GM10266 (cell line): ENCODE measurements at regions not wholly inside any gene's neighbourhood (a gene's known extent, or its start where the extent isn't known, plus 50 kb on each side); places are given as distances from the start of the nearest gene placed in this dataset.

ENCODE experiments used
- DNase-seq: peaks from one replicate; pipeline ENCODE4 v3.0.0; 2012; ENCODE audit errors: extremely low spot score
- TF ChIP-seq, protein P1 (sequence below): IDR thresholded peaks from 2 replicates; pipeline ENCODE4 v1.5.1; 2012; ENCODE audit warnings: mild to moderate bottlenecking, low read depth; ENCODE audit not compliant: control insufficient read depth, insufficient read depth; ENCODE audit errors: missing control alignments

DNA sequence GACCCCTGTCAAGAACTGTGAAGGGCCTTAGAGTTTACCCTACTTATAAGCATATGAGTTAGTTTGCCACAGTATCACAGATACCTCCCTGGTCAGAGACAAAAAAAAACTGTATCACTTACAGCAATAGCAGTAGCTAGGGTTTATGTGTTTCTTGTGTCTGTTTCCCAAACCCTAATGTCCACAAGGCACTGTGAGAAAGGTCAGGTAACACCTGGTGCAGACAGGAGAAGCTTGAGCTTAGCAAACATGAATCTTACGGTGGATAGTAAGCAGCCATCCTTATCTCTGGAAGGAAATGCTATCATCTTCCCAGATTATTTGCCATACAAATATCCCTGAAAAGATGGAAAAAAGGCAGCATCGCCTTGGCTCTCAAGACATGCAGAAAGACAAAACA, 208.5 kb upstream of the KCNN2 start:
- TF ChIP-seq, protein P1, sequence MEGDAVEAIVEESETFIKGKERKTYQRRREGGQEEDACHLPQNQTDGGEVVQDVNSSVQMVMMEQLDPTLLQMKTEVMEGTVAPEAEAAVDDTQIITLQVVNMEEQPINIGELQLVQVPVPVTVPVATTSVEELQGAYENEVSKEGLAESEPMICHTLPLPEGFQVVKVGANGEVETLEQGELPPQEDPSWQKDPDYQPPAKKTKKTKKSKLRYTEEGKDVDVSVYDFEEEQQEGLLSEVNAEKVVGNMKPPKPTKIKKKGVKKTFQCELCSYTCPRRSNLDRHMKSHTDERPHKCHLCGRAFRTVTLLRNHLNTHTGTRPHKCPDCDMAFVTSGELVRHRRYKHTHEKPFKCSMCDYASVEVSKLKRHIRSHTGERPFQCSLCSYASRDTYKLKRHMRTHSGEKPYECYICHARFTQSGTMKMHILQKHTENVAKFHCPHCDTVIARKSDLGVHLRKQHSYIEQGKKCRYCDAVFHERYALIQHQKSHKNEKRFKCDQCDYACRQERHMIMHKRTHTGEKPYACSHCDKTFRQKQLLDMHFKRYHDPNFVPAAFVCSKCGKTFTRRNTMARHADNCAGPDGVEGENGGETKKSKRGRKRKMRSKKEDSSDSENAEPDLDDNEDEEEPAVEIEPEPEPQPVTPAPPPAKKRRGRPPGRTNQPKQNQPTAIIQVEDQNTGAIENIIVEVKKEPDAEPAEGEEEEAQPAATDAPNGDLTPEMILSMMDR: no peak
- no peak for DNase-seq

DNA sequence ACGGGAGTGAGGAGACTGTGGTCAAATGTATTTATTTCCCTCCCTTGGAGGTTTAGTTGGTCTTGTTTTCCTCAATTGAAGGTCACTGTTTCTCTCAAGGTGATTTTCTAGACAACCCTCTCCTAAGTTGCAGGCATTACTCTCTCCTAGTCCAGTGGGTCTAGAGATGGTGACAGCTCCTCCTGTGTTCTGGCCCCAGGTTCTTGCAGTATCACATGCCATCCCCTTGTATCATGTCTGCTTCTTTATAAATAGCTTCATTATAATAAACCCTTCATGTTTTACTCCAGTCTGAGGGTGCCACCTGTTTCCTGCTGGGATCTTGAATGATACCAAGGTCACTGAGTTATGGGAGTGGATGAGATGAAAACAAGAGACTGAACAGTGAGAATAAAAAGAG, 208.0 kb upstream of the KCNN2 start:
- no peak for DNase-seq

DNA sequence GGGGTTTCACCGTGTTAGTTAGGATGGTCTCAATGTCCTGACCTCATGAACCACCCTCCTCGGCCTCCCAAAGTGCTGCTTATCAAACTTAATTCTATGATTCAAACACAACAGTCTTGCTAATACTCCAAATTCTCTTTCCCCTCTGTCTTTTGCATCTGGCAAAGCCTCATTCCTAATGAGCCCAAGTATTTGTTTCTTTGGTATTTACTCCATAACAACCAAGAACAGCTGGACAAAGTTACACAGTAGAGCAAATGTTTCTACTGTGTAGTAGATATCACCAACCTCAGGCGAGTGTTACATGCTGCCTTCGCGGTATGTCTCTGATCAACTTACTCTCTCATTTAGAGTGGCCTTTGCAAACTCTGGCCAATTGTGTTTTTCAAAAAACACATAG, 195.8 kb upstream of the KCNN2 start:
- TF ChIP-seq, protein P1: no peak
- DNase-seq: no peak

More for the DNA sequence above, 208.0 kb upstream of the KCNN2 start:
- TF ChIP-seq, protein P1: no peak

DNA sequence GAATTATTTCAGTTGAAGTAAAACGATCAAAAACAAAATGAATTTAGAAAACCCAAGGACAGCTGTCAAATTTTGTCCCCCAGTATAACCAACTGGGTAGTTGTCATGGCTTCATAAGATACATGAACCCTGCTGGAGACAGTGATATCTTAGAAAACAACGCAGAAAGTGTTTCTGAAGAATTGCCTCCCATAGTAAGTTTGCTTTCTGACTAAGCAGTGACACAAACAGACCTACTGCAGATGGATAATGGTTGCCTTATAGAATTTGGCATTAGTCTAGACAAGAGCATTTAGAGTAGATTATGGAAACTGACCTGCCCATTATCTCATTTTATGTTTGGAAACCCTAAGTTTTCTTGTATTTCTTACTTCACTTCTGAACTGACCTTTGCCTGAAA, 187.7 kb upstream of the KCNN2 start:
- TF ChIP-seq, protein P1: no peak
- DNase-seq: no peak

DNA sequence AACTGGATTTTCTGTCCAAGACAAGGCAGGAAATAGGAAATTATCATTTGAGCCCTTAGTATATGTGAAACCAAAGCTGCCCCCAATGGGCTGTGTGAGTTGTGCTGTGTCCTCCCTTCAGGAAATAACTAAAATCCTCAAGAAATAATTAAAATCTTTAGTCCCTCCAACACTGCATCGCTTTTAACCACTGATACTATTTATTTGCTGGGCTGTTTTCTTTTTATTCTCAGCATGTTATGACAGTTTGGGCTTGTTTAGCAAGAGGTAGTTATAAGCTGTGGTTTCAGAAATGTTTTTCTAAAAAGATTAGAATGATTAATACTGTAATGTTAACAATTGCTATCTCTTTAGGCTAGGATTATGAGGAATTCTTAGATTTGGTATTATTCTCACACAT, 187.0 kb upstream of the KCNN2 start:
- TF ChIP-seq, protein P1: no peak
- DNase-seq: no peak

DNA sequence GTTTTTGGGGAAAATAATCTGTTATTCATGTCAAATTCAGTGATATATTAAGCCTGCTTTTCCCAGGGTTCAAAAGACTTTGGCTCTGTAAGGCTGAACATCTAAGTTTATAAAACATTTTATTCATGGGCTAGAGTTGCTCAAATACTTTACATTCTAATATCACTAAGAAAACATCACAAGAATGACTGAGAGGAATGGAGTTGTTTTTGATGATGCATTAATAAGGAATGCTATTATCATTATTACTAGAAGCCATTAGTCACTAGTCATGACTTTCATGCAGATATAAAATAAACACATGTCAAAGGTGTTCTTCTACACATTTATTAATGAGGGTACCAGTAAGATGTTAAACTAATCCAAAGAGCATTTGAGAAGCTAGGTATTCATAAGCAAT, 185.5 kb upstream of the KCNN2 start:
- TF ChIP-seq, protein P1: no peak
- DNase-seq: no peak

DNA sequence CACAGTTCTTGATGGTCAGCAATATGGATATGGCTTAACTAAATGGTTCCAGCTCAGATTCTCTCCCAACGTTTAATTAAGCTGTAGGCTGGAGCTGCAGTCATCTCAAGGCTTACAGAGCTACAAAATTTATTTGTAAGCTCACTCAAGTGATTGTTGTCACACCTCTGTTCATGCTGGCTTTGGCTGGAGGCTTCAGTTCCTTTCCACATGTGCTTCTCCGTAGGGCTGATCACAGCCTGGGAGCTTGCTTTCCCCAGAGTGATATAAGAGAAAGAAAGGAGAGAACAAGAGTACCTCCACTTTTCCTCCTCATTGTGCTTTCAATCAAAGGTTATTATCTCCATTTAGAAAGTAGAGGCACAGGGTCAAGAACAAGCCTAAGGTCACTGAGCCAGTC, 182.7 kb upstream of the KCNN2 start:
- no peak for DNase-seq
- TF ChIP-seq, protein P1: no peak

DNA sequence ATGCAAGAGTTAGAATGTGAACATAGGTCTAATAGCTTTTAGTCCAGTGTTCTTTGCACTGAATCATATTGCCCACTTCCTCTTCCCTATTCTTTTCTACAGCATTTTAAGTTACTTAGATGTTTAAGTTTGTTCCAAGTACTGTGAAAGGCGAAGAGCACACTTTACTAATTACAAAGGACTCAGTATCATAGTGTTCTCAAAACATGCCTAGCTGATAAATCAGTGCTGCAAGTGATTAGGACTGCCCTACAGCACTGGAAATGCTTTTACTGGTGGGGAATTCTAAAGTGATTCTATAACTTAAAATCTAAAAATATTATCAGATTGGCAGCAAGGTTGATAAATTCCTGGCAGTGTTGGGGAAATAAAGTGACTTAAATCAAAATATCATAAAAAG, 177.9 kb upstream of the KCNN2 start:
- no peak for DNase-seq
- TF ChIP-seq, protein P1: no peak
